Hepatocyte (in vitro differentiated cells): ENCODE measurements at regions not wholly inside any gene's neighbourhood (a gene's known extent, or its start where the extent isn't known, plus 50 kb on each side); places are given as distances from the start of the nearest gene placed in this dataset.

ENCODE experiments used
- EZH2 ChIP-seq: fragments of 200-600 bp; sonication (generic); IDR thresholded peaks from 2 replicates; pipeline ENCODE4 v1.6.1; 2016; ENCODE audit warnings: antibody characterized with exemption, mild to moderate bottlenecking, borderline replicate concordance
- EZH2phosphoT487 ChIP-seq: fragments of 200-600 bp; sonication (generic); IDR thresholded peaks from one replicate; pipeline ENCODE4 v1.6.1; 2018; ENCODE audit warnings: antibody characterized with exemption, mild to moderate bottlenecking, low read depth, moderate library complexity; ENCODE audit not compliant: unreplicated experiment, severe bottlenecking
- TF ChIP-seq, protein P1 (sequence below): fragments of 200-600 bp; sonication (generic); IDR thresholded peaks from 2 replicates; pipeline ENCODE4 v1.5.1; 2016; ENCODE audit warnings: antibody characterized with exemption, mild to moderate bottlenecking; ENCODE audit not compliant: poor library complexity

DNA sequence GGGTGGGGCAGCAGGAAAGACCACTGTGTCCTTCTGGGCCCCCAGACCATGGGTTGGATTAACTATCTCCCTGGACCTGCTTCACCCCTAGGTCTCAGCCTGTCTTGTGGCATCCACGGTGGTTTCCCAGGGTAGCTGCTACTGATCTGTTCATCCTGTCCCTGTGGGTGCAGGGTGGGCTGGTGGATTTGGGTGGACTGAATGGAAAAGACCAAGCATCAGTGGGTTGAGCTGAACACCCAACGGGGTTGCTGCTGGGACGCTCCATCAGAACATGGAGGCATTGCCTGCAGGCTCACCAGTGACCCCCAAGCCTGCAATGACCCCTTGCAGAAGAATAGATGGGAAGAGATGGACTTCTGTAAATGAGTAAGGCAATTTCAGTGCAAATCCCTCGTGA is 812.1 kb downstream of the TBC1D22A start:
- TF ChIP-seq, protein P1, sequence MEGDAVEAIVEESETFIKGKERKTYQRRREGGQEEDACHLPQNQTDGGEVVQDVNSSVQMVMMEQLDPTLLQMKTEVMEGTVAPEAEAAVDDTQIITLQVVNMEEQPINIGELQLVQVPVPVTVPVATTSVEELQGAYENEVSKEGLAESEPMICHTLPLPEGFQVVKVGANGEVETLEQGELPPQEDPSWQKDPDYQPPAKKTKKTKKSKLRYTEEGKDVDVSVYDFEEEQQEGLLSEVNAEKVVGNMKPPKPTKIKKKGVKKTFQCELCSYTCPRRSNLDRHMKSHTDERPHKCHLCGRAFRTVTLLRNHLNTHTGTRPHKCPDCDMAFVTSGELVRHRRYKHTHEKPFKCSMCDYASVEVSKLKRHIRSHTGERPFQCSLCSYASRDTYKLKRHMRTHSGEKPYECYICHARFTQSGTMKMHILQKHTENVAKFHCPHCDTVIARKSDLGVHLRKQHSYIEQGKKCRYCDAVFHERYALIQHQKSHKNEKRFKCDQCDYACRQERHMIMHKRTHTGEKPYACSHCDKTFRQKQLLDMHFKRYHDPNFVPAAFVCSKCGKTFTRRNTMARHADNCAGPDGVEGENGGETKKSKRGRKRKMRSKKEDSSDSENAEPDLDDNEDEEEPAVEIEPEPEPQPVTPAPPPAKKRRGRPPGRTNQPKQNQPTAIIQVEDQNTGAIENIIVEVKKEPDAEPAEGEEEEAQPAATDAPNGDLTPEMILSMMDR: no peak
- TF ChIP-seq EZH2: no peak
- no peak for TF ChIP-seq EZH2phosphoT487
